Aorta (tissue), 5 donors: ENCODE measurements at regions not wholly inside any gene's neighbourhood (a gene's known extent, or its start where the extent isn't known, plus 50 kb on each side); places are given as distances from the start of the nearest gene placed in this dataset.
A peak's percentile ranks its signal among the peaks of the same experiment; 100 is the strongest.
"Not testable (repeated sequence)": the region's sequence is repeated elsewhere in the genome, so short reads cannot be mapped to it uniquely, and the experiment has no call there.

ENCODE experiments used
- ATAC-seq: fragments of 200-7000 bp; cut with Tn5 transposase; one replicate; pipeline ENCODE4 v1.9.1; 2022; ENCODE audit warnings: moderate library complexity; ENCODE audit not compliant: low FRiP score
- DNase-seq, 2 donors: peaks; one replicate each; pipeline ENCODE4 v3.0.0-alpha.2; 2020
- H3K27ac ChIP-seq, 2 donors: one replicate each; pipeline ENCODE4 v1.5.1; 2013; ENCODE audit warnings: low read length in 2 of 2, mild to moderate bottlenecking in 2 of 2, moderate library complexity in 2 of 2, control low read depth in 1 of 2, inconsistent platforms in 1 of 2, low read depth in 1 of 2
- H3K27me3 ChIP-seq, 2 donors: one replicate each; pipeline ENCODE4 v1.6.1; 2013; ENCODE audit warnings: control low read depth in 1 of 2, low read length in 1 of 2, mild to moderate bottlenecking in 1 of 2, moderate library complexity in 1 of 2; ENCODE audit not compliant: insufficient read depth in 2 of 2, control insufficient read depth in 1 of 2
- H3K36me3 ChIP-seq, 2 donors: one replicate each; pipeline ENCODE4 v1.6.1; 2013; ENCODE audit warnings: control low read depth in 1 of 2, low read length in 1 of 2, mild to moderate bottlenecking in 1 of 2; ENCODE audit not compliant: insufficient read depth in 2 of 2, control insufficient read depth in 1 of 2
- H3K4me1 ChIP-seq, 2 donors: one replicate each; pipeline ENCODE4 v1.6.1; 2013; ENCODE audit warnings: low read length in 2 of 2, control low read depth in 1 of 2, mild to moderate bottlenecking in 1 of 2, moderate library complexity in 1 of 2; ENCODE audit not compliant: insufficient read depth in 2 of 2, control insufficient read depth in 1 of 2
- H3K4me3 ChIP-seq, 2 donors: one replicate each; pipeline ENCODE4 v1.5.1; 2013; ENCODE audit warnings: low read length in 2 of 2, control low read depth in 1 of 2, mild to moderate bottlenecking in 1 of 2
- H3K9me3 ChIP-seq: one replicate; pipeline ENCODE4 v1.6.1; 2013; ENCODE audit warnings: mild to moderate bottlenecking, low read length; ENCODE audit not compliant: control insufficient read depth
- WGBS, 2 donors: extraction: QIAGEN DNeasy Blood & Tissue Kit; methylation state at CpG; one replicate each; pipeline ENCODE4 v1.1.7; 2013; 5-methylcytosine and 5-hydroxymethylcytosine counted together
- intact Hi-C, 2 donors: fragments of 100-400 bp; cut with DNase I; formaldehyde crosslinking; loops; one replicate each; pipeline versions ENCODE4 v1.14.2 to v1.15.0; 2022
- donor health status: healthy with polysubstance abuse.
- donor health status: Bipolar disorder and iron deficiency.
- donor health status: DM: no; HTN: no; CAD: no.
- donor health status: DM: no; HTN: no; CAD: no.
- donor health status: DM: yes; HTN: yes; CAD: no.

GRCh38 chr1:196143602-196144342, 464.5 kb downstream of the KCNT2 start:
- Histone ChIP-seq H3K4me1 (no peaks in the 10 kb centered on the region), H3K27me3 (no peaks in the 10 kb centered on the region), H3K4me3 (no peak overlapping the region), H3K9me3 (no peaks in the 10 kb centered on the region), H3K36me3 (no peaks in the 10 kb centered on the region), H3K27ac (no peak overlapping the region)
- intact Hi-C loops: no loop called here
- DNase-seq: no peak
- no peak for ATAC-seq
- 74 to 80% methylated on average over 8 of the region's 8 CpGs for WGBS, 2 donors

GRCh38 chr1:196142111-196142640, 466.1 kb downstream of the KCNT2 start:
- WGBS, 2 donors: 86 to 88% methylated on average over 2 of the region's 2 CpGs
- ATAC-seq (no peak), DNase-seq (no peak)
- H3K4me1 ChIP-seq: no peaks in the 10 kb centered on the region
- H3K9me3 ChIP-seq: no peaks in the 10 kb centered on the region
- H3K36me3 ChIP-seq: no peaks in the 10 kb centered on the region
- H3K27ac ChIP-seq: no peak overlapping the region
- H3K27me3 ChIP-seq: no peaks in the 10 kb centered on the region
- intact Hi-C loops: no loop called here
- H3K4me3 ChIP-seq: no peak overlapping the region

DNA sequence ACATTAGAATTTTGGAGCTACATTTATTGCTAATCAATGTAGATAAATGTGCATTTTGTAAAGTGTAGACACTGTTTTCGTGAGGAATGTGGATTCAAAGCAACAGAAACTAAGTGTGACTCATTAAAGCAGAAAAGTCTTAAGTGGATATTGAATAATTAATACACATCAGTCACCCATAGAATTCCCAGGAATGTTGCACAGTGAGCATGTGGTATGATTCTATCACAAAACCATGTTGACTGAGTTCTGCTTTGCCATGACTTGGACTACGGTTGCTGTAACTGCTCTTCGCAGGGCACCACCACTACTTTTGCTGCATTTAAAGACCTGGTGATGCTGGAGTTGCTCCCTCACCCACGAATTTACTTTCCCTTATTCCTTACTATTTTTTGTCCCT, 471.8 kb downstream of the KCNT2 start:
- H3K9me3 ChIP-seq: no peaks in the 10 kb centered on the region
- H3K4me1 ChIP-seq: no peaks in the 10 kb centered on the region
- intact Hi-C loops: no loop called here
- H3K4me3 ChIP-seq: no peak overlapping the region
- no peak for DNase-seq
- no peaks in the 10 kb centered on the region for H3K36me3 ChIP-seq
- ATAC-seq: no peak
- H3K27me3 ChIP-seq: no peaks in the 10 kb centered on the region
- no peak overlapping the region for H3K27ac ChIP-seq
- WGBS, 2 donors: 77 to 82% methylated on average over 4 of the region's 4 CpGs

DNA sequence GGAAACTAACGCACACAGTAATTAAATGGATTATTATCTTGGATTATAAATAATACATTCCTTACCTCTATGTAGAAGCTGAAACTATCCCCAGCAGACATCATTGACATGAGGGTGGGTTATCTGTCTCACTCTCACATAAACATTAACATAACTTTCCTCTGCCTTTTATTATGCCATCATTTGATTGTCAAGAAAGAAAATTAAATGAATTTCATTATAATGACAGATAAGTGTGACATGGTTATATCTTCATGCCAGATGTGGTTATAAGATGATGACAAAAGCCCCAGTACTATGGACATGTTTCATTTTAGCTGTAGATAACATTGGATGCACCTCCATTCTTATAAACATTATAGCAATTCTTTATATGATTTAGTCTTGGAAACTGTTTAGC, 476.5 kb downstream of the KCNT2 start:
- WGBS, 2 donors: 90 to 93% methylated on average over 1 of the region's 1 CpG
- ATAC-seq (no peak), DNase-seq (no peak)
- Histone ChIP-seq H3K27ac (no peak overlapping the region), H3K27me3 (no peaks in the 10 kb centered on the region), H3K9me3 (no peaks in the 10 kb centered on the region), H3K4me1 (peaks cover 2% of the 10 kb centered on the region in 2 donors), H3K36me3 (no peaks in the 10 kb centered on the region), H3K4me3 (no peak overlapping the region)
- intact Hi-C loops: no loop called here

DNA sequence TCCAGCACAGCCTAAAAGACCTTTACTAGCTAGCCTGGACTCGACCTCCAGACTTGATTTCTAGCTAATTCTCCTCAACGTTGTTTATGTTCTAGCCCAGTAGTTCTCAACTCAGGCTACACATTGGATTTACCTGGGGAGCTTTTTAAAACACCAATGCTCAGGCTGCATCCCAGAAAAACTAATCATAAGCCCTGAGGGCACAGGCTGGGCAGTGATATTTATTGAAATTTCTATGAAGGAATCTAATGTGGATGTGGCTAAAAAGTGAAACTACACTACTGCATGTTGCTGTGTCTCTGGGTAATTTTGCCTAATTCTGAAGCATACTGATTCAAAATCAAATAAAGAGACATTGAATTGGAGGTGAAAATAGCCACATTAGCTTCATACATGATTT, 479.4 kb downstream of the KCNT2 start:
- Histone ChIP-seq H3K4me1 (peaks cover 2% of the 10 kb centered on the region in 2 donors), H3K9me3 (no peaks in the 10 kb centered on the region), H3K27me3 (no peaks in the 10 kb centered on the region), H3K36me3 (no peaks in the 10 kb centered on the region), H3K4me3 (no peak overlapping the region), H3K27ac (no peak overlapping the region)
- 74 to 77% methylated on average over 2 of the region's 2 CpGs for WGBS, 2 donors
- intact Hi-C loops: no loop called here
- ATAC-seq (no peak), DNase-seq (no peak)

DNA sequence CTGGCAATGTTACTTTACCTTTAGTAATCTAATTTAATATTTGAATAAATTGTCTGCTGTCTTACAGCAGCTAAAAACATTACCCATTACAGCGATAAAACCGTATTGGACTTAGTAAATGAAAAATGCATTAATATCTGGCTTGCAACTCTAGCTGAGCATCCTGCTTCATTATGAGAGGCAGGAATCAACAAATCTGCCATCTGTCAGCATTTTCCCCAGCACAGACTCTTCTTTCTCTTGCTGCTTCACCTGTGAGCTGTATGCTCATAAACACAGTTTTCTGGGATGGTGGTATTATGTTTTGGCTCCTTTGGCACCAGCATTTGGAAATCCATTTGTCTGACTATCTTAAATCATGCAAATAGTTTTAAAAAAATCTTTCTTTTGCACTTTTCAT, 487.1 kb downstream of the KCNT2 start:
- no peaks in the 10 kb centered on the region for H3K27me3 ChIP-seq
- DNase-seq (no peak), ATAC-seq (no peak)
- no peaks in the 10 kb centered on the region for H3K9me3 ChIP-seq
- no peaks in the 10 kb centered on the region for H3K4me1 ChIP-seq
- H3K27ac ChIP-seq: no peak overlapping the region
- H3K4me3 ChIP-seq: no peak overlapping the region
- 86 to 88% methylated on average over 2 of the region's 2 CpGs for WGBS, 2 donors
- H3K36me3 ChIP-seq: no peaks in the 10 kb centered on the region
- intact Hi-C loops: no loop called here

- 2 to 3% methylated on average over 2 of the region's 2 CpGs for WGBS, 2 donors
- Histone ChIP-seq H3K9me3 (no peaks in the 10 kb centered on the region), H3K27me3 (no peaks in the 10 kb centered on the region), H3K4me3 (no peak overlapping the region), H3K4me1 (no peaks in the 10 kb centered on the region), H3K27ac (no peak overlapping the region), H3K36me3 (no peaks in the 10 kb centered on the region)
- intact Hi-C loops: no loop called here
- peak; percentile 80 to 81 for DNase-seq
- peak; percentile 76 for ATAC-seq
Measured at GRCh38 chr1:196115646-196116045, 492.6 kb downstream of the KCNT2 start.

- intact Hi-C loops: no loop called here
- Histone ChIP-seq H3K4me1 (no peaks in the 10 kb centered on the region), H3K36me3 (no peaks in the 10 kb centered on the region), H3K9me3 (no peaks in the 10 kb centered on the region), H3K27ac (no peak overlapping the region), H3K27me3 (no peaks in the 10 kb centered on the region), H3K4me3 (no peak overlapping the region)
- ATAC-seq (no peak), DNase-seq (peak in 1 of 2 donors; percentile 26)
- WGBS, 2 donors: 56 to 60% methylated on average over 3 of the region's 3 CpGs
Measured at GRCh38 chr1:196114193-196114592, 494.0 kb downstream of the KCNT2 start.

- intact Hi-C loops, ATAC-seq: not testable (repeated sequence)
Measured at GRCh38 chr1:196108990-196109389, 499.2 kb downstream of the KCNT2 start.

More at GRCh38 chr1:196108990-196109389, 499.2 kb downstream of the KCNT2 start:
- DNase-seq, H3K27me3 ChIP-seq, H3K36me3 ChIP-seq, H3K4me3 ChIP-seq, H3K27ac ChIP-seq, H3K9me3 ChIP-seq, H3K4me1 ChIP-seq: not testable (repeated sequence)
- WGBS, 2 donors: 89 to 92% methylated on average over 5 of the region's 5 CpGs
